ENCODE measurements at regions not wholly inside any gene's neighbourhood (a gene's known extent, or its start where the extent isn't known, plus 50 kb on each side); places are given as distances from the start of the nearest gene placed in this dataset.
"Not testable (repeated sequence)": the region's sequence is repeated elsewhere in the genome, so short reads cannot be mapped to it uniquely, and the experiment has no call there.

- no peak for DNase-seq
Observed at GRCh38 chr2:7866825-7867224, 815.0 kb upstream of the ID2 start.

GRCh38 chr2:7867867-7868266 lies 814.0 kb upstream of the ID2 start:
- DNase-seq, result no peak

GRCh38 chr2:7868836-7869235 lies 813.0 kb upstream of the ID2 start:
- DNase-seq, result no peak

GRCh38 chr2:7876445-7876844 lies 805.4 kb upstream of the ID2 start:
- not testable (repeated sequence) for DNase-seq

- not testable (repeated sequence) for DNase-seq
Observed at GRCh38 chr2:7878266-7878665, 803.6 kb upstream of the ID2 start.

GRCh38 chr2:7878786-7879482 lies 802.9 kb upstream of the ID2 start:
- DNase-seq, result no peak

GRCh38 chr2:7879483-7879835 lies 802.4 kb upstream of the ID2 start:
- DNase-seq, result no peak

GRCh38 chr2:7880126-7880525 lies 801.7 kb upstream of the ID2 start:
- DNase-seq, result no peak

- DNase-seq, result no peak
Observed at GRCh38 chr2:7880566-7880965, 801.3 kb upstream of the ID2 start.

GRCh38 chr2:7881063-7881462 lies 800.8 kb upstream of the ID2 start:
- no peak for DNase-seq

GRCh38 chr2:7881466-7881865 lies 800.4 kb upstream of the ID2 start:
- no peak for DNase-seq

- no peak for DNase-seq
Observed at GRCh38 chr2:7882296-7882695, 799.6 kb upstream of the ID2 start.

GRCh38 chr2:7884338-7884737 lies 797.5 kb upstream of the ID2 start:
- no peak for DNase-seq

- DNase-seq, result no peak
Observed at GRCh38 chr2:7886666-7887065, 795.2 kb upstream of the ID2 start.

- DNase-seq, result no peak
Observed at GRCh38 chr2:7887441-7887840, 794.4 kb upstream of the ID2 start.

GRCh38 chr2:7888876-7889275 lies 793.0 kb upstream of the ID2 start:
- DNase-seq, result no peak

GRCh38 chr2:7891312-7891711 lies 790.5 kb upstream of the ID2 start:
- DNase-seq, result no peak

GRCh38 chr2:7895289-7895688 lies 786.6 kb upstream of the ID2 start:
- DNase-seq, result no peak

GRCh38 chr2:7896940-7897487 lies 784.8 kb upstream of the ID2 start:
- DNase-seq, result no peak

- no peak for DNase-seq
Observed at GRCh38 chr2:7899241-7899640, 782.6 kb upstream of the ID2 start.

GRCh38 chr2:7899923-7900322 lies 781.9 kb upstream of the ID2 start:
- no peak for DNase-seq

GRCh38 chr2:7900593-7900992 lies 781.3 kb upstream of the ID2 start:
- no peak for DNase-seq

GRCh38 chr2:7902251-7902765 lies 779.5 kb upstream of the ID2 start:
- no peak for DNase-seq

GRCh38 chr2:7904319-7904718 lies 777.5 kb upstream of the ID2 start:
- DNase-seq, result no peak

- DNase-seq, result no peak
Observed at GRCh38 chr2:7905756-7906155, 776.1 kb upstream of the ID2 start.
